Vagina (tissue), 2 donors: ENCODE measurements at regions not wholly inside any gene's neighbourhood (a gene's known extent, or its start where the extent isn't known, plus 50 kb on each side); places are given as distances from the start of the nearest gene placed in this dataset.

Experiments
- DNase-seq, 2 donors: peaks; one replicate each; pipeline ENCODE4 v3.0.0-alpha.2; 2017; ENCODE audit errors: extremely low spot score in 2 of 2
- H3K27ac ChIP-seq: fragments of 200-600 bp; sonication (generic); one replicate; pipeline ENCODE4 v1.5.1; 2019
- H3K27me3 ChIP-seq: fragments of 200-600 bp; sonication (generic); one replicate; pipeline ENCODE4 v1.5.1; 2019
- H3K36me3 ChIP-seq, 2 donors: fragments of 200-600 bp; sonication (generic); one replicate each; pipeline ENCODE4 v1.5.1; 2017 to 2019
- H3K4me1 ChIP-seq: fragments of 200-600 bp; sonication (generic); one replicate; pipeline ENCODE4 v1.5.1; 2019
- H3K4me3 ChIP-seq, 2 donors: fragments of 200-600 bp; sonication (generic); 1 replicate in 1 of 2; 2 replicates in 1 of 2; pipeline ENCODE4 v1.5.1; 2016 to 2019
- H3K9me3 ChIP-seq: fragments of 200-600 bp; sonication (generic); one replicate; pipeline ENCODE4 v1.5.1; 2019
- POLR2A ChIP-seq, 2 donors: fragments of 450-650 bp; IDR thresholded peaks; one replicate each; pipeline ENCODE4 v1.6.1; 2017; ENCODE audit warnings: antibody characterized with exemption in 2 of 2, mild to moderate bottlenecking in 2 of 2, moderate library complexity in 2 of 2
- POLR2AphosphoS5 ChIP-seq, 2 donors: sonication (generic); formaldehyde crosslinking; IDR thresholded peaks; one replicate each; pipeline ENCODE4 v1.9.0; 2017; ENCODE audit warnings: antibody characterized with exemption in 2 of 2, mild to moderate bottlenecking in 2 of 2, low read depth in 1 of 2; ENCODE audit not compliant: insufficient read depth in 1 of 2
- intact Hi-C: fragments of 100-400 bp; cut with DNase I; formaldehyde crosslinking; loops from one replicate; pipeline ENCODE4 v1.15.1; 2023
- TF ChIP-seq, protein P1 (sequence below), 3 experiments: fragments of 450-650 bp in 2 of 3; fragments of 200-600 bp in 1 of 3; sonication (generic) in 1 of 3; IDR thresholded peaks; one replicate each; pipeline ENCODE4 v1.5.1; 2017 to 2019; ENCODE audit warnings: antibody characterized with exemption in 3 of 3, mild to moderate bottlenecking in 2 of 3, moderate library complexity in 2 of 3

DNA sequence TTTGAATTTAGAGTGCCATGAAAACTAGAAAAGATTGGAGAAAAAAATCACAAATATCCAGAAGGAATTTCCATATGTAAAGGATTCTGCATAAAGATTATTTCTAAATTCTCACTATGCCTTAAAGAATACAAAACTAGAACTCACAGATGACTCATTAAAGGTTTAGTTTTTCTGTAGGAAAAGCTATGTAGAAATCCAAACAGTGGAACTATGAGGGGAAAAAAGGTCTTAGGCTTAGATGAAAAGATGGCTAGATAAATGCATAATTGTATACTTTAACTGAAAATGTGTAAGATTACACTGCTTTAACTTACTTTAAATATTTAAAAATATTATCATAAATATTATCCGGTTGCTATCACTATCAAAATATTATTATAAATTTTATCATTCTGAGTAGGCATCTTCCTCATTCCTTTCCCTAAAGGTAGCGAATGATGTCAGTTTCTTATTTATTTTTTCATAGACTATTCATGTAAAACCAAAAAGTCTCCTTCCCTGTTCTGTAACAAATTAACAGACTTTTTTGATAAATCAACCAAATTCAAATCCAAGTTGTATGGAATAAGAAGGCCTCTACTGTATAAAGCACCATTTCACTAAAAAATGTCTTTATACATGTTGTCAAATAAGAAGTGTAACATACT, 69.1 kb upstream of the COMTD1 start:
- no peak for TF ChIP-seq POLR2AphosphoS5 (IDR thresholded peaks at IDR 0.05; ENCODE audit: insufficient read depth in 1 of 2, low read depth in 1 of 2)
- TF ChIP-seq POLR2A (IDR thresholded peaks at IDR 0.05): no peak
- TF ChIP-seq, protein P1, sequence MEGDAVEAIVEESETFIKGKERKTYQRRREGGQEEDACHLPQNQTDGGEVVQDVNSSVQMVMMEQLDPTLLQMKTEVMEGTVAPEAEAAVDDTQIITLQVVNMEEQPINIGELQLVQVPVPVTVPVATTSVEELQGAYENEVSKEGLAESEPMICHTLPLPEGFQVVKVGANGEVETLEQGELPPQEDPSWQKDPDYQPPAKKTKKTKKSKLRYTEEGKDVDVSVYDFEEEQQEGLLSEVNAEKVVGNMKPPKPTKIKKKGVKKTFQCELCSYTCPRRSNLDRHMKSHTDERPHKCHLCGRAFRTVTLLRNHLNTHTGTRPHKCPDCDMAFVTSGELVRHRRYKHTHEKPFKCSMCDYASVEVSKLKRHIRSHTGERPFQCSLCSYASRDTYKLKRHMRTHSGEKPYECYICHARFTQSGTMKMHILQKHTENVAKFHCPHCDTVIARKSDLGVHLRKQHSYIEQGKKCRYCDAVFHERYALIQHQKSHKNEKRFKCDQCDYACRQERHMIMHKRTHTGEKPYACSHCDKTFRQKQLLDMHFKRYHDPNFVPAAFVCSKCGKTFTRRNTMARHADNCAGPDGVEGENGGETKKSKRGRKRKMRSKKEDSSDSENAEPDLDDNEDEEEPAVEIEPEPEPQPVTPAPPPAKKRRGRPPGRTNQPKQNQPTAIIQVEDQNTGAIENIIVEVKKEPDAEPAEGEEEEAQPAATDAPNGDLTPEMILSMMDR (IDR thresholded peaks at IDR 0.05): no peak
- intact Hi-C loops: no loop called here
- no peaks in the 10 kb centered on the region for H3K4me1 ChIP-seq
- H3K27me3 ChIP-seq: no peaks in the 10 kb centered on the region
- no peak overlapping the region for H3K27ac ChIP-seq
- DNase-seq: no peak
- no peaks in the 10 kb centered on the region for H3K36me3 ChIP-seq
- no peaks in the 10 kb centered on the region for H3K9me3 ChIP-seq
- no peak overlapping the region for H3K4me3 ChIP-seq

DNA sequence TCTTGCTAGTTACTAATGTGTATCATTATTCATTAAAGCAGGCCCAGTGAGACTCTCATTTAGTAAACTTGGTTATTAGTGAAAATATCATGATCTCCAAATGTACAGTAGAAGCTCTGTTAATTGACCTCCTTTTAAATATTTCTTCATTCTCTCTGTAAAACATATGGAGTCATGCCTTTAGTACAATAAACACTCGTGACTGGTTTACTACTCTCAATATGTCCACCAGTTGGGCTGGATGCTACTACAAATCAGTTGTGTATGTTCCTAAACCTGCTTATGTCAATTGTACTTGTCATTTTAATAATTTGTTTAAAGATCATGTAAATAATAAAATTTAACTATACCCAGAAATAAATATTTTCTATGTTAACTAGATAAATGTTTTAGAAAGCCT, 68.6 kb upstream of the COMTD1 start:
- Histone ChIP-seq H3K36me3 (no peaks in the 10 kb centered on the region), H3K4me1 (no peaks in the 10 kb centered on the region)
- intact Hi-C loops: no loop called here

DNA sequence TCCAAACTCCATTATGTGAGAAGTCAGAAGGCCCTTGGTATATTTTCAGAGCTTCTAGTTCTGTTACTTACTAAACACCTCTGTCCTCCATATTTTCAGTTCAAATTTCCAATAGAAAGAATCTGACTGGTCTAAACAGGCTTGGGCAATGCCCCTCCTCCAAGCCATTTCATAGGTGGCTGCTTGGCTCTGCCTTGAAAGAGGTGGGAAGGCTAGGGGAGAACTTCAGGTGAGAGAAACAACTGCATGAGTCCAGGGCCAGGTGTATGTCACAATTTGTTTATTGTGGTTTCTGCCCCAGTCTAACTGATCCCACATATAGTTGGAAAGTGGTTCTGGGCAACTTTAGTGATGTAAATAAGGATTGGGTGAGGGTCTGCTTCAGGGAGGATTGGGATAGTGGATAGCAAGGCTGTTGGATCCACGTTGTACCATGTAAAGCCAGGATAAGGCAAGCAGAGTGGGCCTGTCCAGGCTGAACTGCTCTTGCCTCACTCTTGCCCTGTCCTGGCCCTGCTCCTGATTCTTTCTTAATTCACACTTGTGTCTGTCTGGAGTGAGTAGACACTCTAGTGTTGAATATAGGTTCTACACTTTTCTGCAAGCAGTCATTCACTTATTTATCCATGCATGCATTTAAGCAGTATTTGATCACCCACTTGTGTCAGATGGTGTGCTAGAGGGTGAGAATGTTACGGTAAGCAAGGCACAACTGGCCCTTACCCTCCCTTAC, 67.5 kb upstream of the COMTD1 start:
- Histone ChIP-seq H3K27ac (no peak overlapping the region), H3K4me3 (no peak overlapping the region), H3K27me3 (no peaks in the 10 kb centered on the region), H3K9me3 (no peaks in the 10 kb centered on the region), H3K4me1 (no peaks in the 10 kb centered on the region), H3K36me3 (no peaks in the 10 kb centered on the region)
- intact Hi-C loops: no loop called here
- no peak for DNase-seq
- TF ChIP-seq, protein P1 (IDR thresholded peaks at IDR 0.05): no peak
- no peak for TF ChIP-seq POLR2AphosphoS5 (IDR thresholded peaks at IDR 0.05; ENCODE audit: insufficient read depth in 1 of 2, low read depth in 1 of 2)
- no peak for TF ChIP-seq POLR2A (IDR thresholded peaks at IDR 0.05)

More for the DNA sequence above, 68.6 kb upstream of the COMTD1 start:
- no peak for DNase-seq
- Histone ChIP-seq H3K4me3 (no peak overlapping the region), H3K27me3 (no peaks in the 10 kb centered on the region), H3K27ac (no peak overlapping the region), H3K9me3 (no peaks in the 10 kb centered on the region)
- no peak for TF ChIP-seq POLR2A (IDR thresholded peaks at IDR 0.05)
- TF ChIP-seq POLR2AphosphoS5 (IDR thresholded peaks at IDR 0.05; ENCODE audit: insufficient read depth in 1 of 2, low read depth in 1 of 2): no peak
- TF ChIP-seq, protein P1 (IDR thresholded peaks at IDR 0.05): no peak

DNA sequence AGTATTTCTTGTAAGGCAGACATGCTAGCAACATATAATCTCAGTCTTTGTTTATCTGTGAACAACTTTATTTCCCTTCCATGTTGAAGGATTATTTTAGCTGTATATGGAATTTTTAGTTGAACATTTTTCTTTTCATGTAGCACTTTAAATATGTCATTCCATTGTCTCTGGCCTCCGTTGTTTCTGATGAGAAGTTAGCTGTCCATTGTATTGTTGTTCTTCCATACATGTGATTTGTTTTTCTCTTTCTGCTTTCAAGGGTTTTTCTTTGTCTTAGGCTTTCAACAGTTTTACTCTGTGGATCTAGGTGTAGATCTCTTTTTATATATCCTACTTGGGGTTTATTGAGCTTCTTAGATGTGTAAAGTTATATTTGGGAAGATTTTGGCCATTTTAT, 66.3 kb upstream of the COMTD1 start:
- TF ChIP-seq POLR2A (IDR thresholded peaks at IDR 0.05) (no peak), POLR2AphosphoS5 (IDR thresholded peaks at IDR 0.05; ENCODE audit: insufficient read depth in 1 of 2, low read depth in 1 of 2) (no peak)
- TF ChIP-seq, protein P1 (IDR thresholded peaks at IDR 0.05): no peak
- no peak for DNase-seq
- H3K4me3 ChIP-seq: no peak overlapping the region

More for the DNA sequence above, 66.3 kb upstream of the COMTD1 start:
- Histone ChIP-seq H3K36me3 (no peaks in the 10 kb centered on the region), H3K27me3 (no peaks in the 10 kb centered on the region), H3K27ac (no peak overlapping the region), H3K4me1 (no peaks in the 10 kb centered on the region), H3K9me3 (no peaks in the 10 kb centered on the region)
- intact Hi-C loops: no loop called here
